H9 (cell line): ENCODE measurements at regions not wholly inside any gene's neighbourhood (a gene's known extent, or its start where the extent isn't known, plus 50 kb on each side); places are given as distances from the start of the nearest gene placed in this dataset.

ENCODE experiments used
- DNase-seq: peaks from one replicate; pipeline ENCODE4 v3.0.0-alpha.2; 2017
- H2AFZ ChIP-seq: one replicate; pipeline ENCODE4 v1.6.1; 2013; ENCODE audit warnings: mild to moderate bottlenecking, low read length, control low read depth, moderate library complexity
- H2AK5ac ChIP-seq: 2 replicates; pipeline ENCODE4 v1.6.1; 2013; ENCODE audit warnings: low read length, control low read depth, mixed read lengths; ENCODE audit not compliant: insufficient read length
- H2BK120ac ChIP-seq: one replicate; pipeline ENCODE4 v1.6.1; 2013; ENCODE audit warnings: low read depth, mild to moderate bottlenecking, low read length, control low read depth, inconsistent platforms; ENCODE audit not compliant: poor library complexity, severe bottlenecking
- H2BK12ac ChIP-seq: 2 replicates; pipeline ENCODE4 v1.6.1; 2013; ENCODE audit warnings: low read length, control low read depth, mixed read lengths, low read depth; ENCODE audit not compliant: insufficient read length
- H2BK15ac ChIP-seq: 2 replicates; pipeline ENCODE4 v1.6.1; 2013; ENCODE audit warnings: low read depth, low read length, control low read depth
- H2BK20ac ChIP-seq: one replicate; pipeline ENCODE4 v1.6.1; 2013; ENCODE audit warnings: low read depth, mild to moderate bottlenecking, low read length, control low read depth, inconsistent platforms; ENCODE audit not compliant: poor library complexity, severe bottlenecking
- H2BK5ac ChIP-seq: 2 replicates; pipeline ENCODE4 v1.6.1; 2013; ENCODE audit warnings: low read length, control low read depth, mixed read lengths; ENCODE audit not compliant: insufficient read length
- H3K14ac ChIP-seq: 2 replicates; pipeline ENCODE4 v1.6.1; 2013; ENCODE audit warnings: low read length, control low read depth; ENCODE audit not compliant: insufficient read depth
- H3K18ac ChIP-seq: 2 replicates; pipeline ENCODE4 v1.6.1; 2013; ENCODE audit warnings: low read depth, mild to moderate bottlenecking, mixed read lengths, low read length, control low read depth; ENCODE audit not compliant: insufficient read length
- H3K23ac ChIP-seq: 2 replicates; pipeline ENCODE4 v1.6.1; 2013; ENCODE audit warnings: low read length, control low read depth, mixed read lengths, low read depth; ENCODE audit not compliant: insufficient read length
- H3K23me2 ChIP-seq: 2 replicates; pipeline ENCODE4 v1.6.1; 2013; ENCODE audit warnings: low read depth, mild to moderate bottlenecking, mixed read lengths, low read length, control low read depth; ENCODE audit not compliant: insufficient read length, poor library complexity, severe bottlenecking
- H3K27ac ChIP-seq: 2 replicates; pipeline ENCODE4 v1.5.1; 2013; ENCODE audit warnings: low read length, control low read depth, mixed read lengths, low read depth; ENCODE audit not compliant: insufficient read length
- H3K27me3 ChIP-seq: 2 replicates; pipeline ENCODE4 v1.6.1; 2013; ENCODE audit warnings: low read length, control low read depth, inconsistent platforms; ENCODE audit not compliant: insufficient read depth
- H3K4ac ChIP-seq: 2 replicates; pipeline ENCODE4 v1.6.1; 2013; ENCODE audit warnings: low read depth, mild to moderate bottlenecking, control low read depth, inconsistent platforms, low read length, moderate library complexity
- H3K4me1 ChIP-seq: 2 replicates; pipeline ENCODE4 v1.6.1; 2013; ENCODE audit warnings: low read length, control low read depth, inconsistent platforms; ENCODE audit not compliant: insufficient read depth
- H3K4me2 ChIP-seq: 2 replicates; pipeline ENCODE4 v1.6.1; 2013; ENCODE audit warnings: low read length, control low read depth, mixed read lengths; ENCODE audit not compliant: insufficient read length, insufficient read depth
- H3K56ac ChIP-seq: 2 replicates; pipeline ENCODE4 v1.6.1; 2013; ENCODE audit warnings: low read depth, mild to moderate bottlenecking, mixed read lengths, low read length, control low read depth; ENCODE audit not compliant: insufficient read length
- H3K79me1 ChIP-seq: 2 replicates; pipeline ENCODE4 v1.6.1; 2013; ENCODE audit warnings: low read depth, mild to moderate bottlenecking, moderate library complexity, low read length, control low read depth, inconsistent platforms; ENCODE audit not compliant: insufficient read depth, poor library complexity, severe bottlenecking
- H3K79me2 ChIP-seq: 2 replicates; pipeline ENCODE4 v1.6.1; 2013; ENCODE audit warnings: low read length, control low read depth, inconsistent platforms; ENCODE audit not compliant: insufficient read depth
- H3K9ac ChIP-seq: 2 replicates; pipeline ENCODE4 v1.6.1; 2013; ENCODE audit warnings: low read length, control low read depth, mixed read lengths; ENCODE audit not compliant: insufficient read length; ENCODE audit errors: extremely low read depth
- H3K9me3 ChIP-seq: one replicate; pipeline ENCODE4 v1.6.1; 2013; ENCODE audit warnings: low read depth, low read length, inconsistent platforms; ENCODE audit not compliant: control insufficient read depth
- H3T11ph ChIP-seq: one replicate; pipeline ENCODE4 v1.6.1; 2013; ENCODE audit warnings: mild to moderate bottlenecking, low read length, control low read depth, inconsistent platforms
- H4K20me1 ChIP-seq: one replicate; pipeline ENCODE4 v1.6.1; 2013; ENCODE audit not compliant: control insufficient read depth, insufficient read length, insufficient read depth
- H4K5ac ChIP-seq: 2 replicates; pipeline ENCODE4 v1.6.1; 2013; ENCODE audit warnings: low read depth, mild to moderate bottlenecking, mixed read lengths, low read length, control low read depth; ENCODE audit not compliant: insufficient read length
- H4K8ac ChIP-seq: replicated peaks from 2 replicates; pipeline ENCODE4 v1.6.1; 2013; ENCODE audit warnings: low read length, control low read depth, mixed read lengths, low read depth; ENCODE audit not compliant: insufficient read length
- H4K91ac ChIP-seq: 2 replicates; pipeline ENCODE4 v1.6.1; 2013; ENCODE audit warnings: low read depth, mild to moderate bottlenecking, moderate library complexity, mixed read lengths, low read length, control low read depth; ENCODE audit not compliant: insufficient read length
- H3K27ac Mint-ChIP-seq, 3 experiments: 2 replicates in 2 of 3; 3 replicates in 1 of 3; pipeline ENCODE4 v1.8.0; 2020 to 2021; ENCODE audit warnings: mixed read lengths in 3 of 3, mild to moderate bottlenecking in 1 of 3, moderate library complexity in 1 of 3
- H3K27me3 Mint-ChIP-seq: 2 replicates; pipeline ENCODE4 v1.8.0; 2021; ENCODE audit warnings: low read depth, mild to moderate bottlenecking, moderate library complexity, mixed read lengths
- H3K36me3 Mint-ChIP-seq, 3 experiments: 2 replicates in 2 of 3; 3 replicates in 1 of 3; pipeline ENCODE4 v1.8.0; 2020 to 2021; ENCODE audit warnings: low read depth in 3 of 3, mixed read lengths in 3 of 3; ENCODE audit not compliant: insufficient read depth in 1 of 3
- H3K4me1 Mint-ChIP-seq, 2 experiments: 2 replicates each; pipeline ENCODE4 v1.8.0; 2020; ENCODE audit warnings: mixed read lengths in 2 of 2
- H3K4me3 Mint-ChIP-seq, 2 experiments: 2 replicates in 1 of 2; 3 replicates in 1 of 2; pipeline ENCODE4 v1.8.0; 2020 to 2021; ENCODE audit warnings: mild to moderate bottlenecking in 2 of 2, mixed read lengths in 2 of 2, moderate library complexity in 1 of 2
- H3K9me3 Mint-ChIP-seq, 2 experiments: 2 replicates in 1 of 2; 3 replicates in 1 of 2; pipeline ENCODE4 v1.8.0; 2020; ENCODE audit warnings: mild to moderate bottlenecking in 2 of 2, mixed read lengths in 2 of 2, moderate library complexity in 1 of 2
- WGBS: extraction: QIAGEN DNeasy Blood & Tissue Kit; methylation state at CpG from one replicate; pipeline ENCODE4 v1.1.7; 2013; ENCODE audit warnings: missing lambda C conversion rate, low lambda C conversion rate, mixed read lengths; ENCODE audit not compliant: insufficient read length; ENCODE audit errors: extremely low coverage; 5-methylcytosine and 5-hydroxymethylcytosine counted together
- TF ChIP-seq, protein P1 (sequence below): fragments of 200-600 bp; sonication (generic); conservative IDR thresholded peaks from 3 replicates; pipeline ENCODE4 v1.8.0; 2021; ENCODE audit warnings: antibody characterized with exemption, mild to moderate bottlenecking

DNA sequence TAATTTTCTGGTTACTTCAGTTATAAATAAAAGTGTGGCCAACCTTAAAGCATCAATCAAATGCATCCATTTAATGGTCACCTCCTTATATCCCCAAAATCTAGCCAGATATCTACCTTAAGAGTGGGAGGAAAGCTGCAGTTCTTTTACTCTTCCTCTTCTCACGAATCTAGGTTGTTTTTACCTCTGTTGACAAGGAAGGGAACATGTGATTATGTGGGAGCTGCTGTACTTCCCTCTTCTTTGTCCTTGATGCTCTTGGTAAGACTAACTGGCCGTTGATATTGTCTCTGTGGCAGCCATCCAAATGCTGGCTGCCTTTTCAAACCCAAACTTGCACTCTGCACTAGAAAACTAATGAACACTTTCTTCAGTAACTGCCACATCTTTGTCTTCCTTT is 275.3 kb upstream of the CADM2 start:
- Histone ChIP-seq H3K4ac (no peak overlapping the region), H2BK20ac (no peak overlapping the region), H3K18ac (no peak overlapping the region), H4K5ac (no peak overlapping the region), H2BK5ac (no peak overlapping the region), H3K79me1 (no peaks in the 10 kb centered on the region), H3K9ac (no peak overlapping the region), H2BK120ac (no peak overlapping the region), H2BK12ac (no peak overlapping the region), H3K56ac (no peak overlapping the region), H3K27me3 (no peaks in the 10 kb centered on the region), H2BK15ac (no peak overlapping the region), H3K23me2 (no peaks in the 10 kb centered on the region), H3K9me3 (no peaks in the 10 kb centered on the region), H3K4me2 (no peak overlapping the region), H4K91ac (no peak overlapping the region), H3K79me2 (no peaks in the 10 kb centered on the region), H3K27ac (no peak overlapping the region), H3K23ac (no peak overlapping the region), H3T11ph (no peak overlapping the region), H3K14ac (no peak overlapping the region), H2AFZ (no peak overlapping the region), H2AK5ac (no peak overlapping the region), H4K20me1 (no peaks in the 10 kb centered on the region), H3K4me1 (no peaks in the 10 kb centered on the region), H4K8ac (no peak overlapping the region)
- Mint-ChIP-seq H3K4me3 (no peak overlapping the region), H3K36me3 (no peaks in the 10 kb centered on the region), H3K4me1 (no peaks in the 10 kb centered on the region), H3K27ac (no peak overlapping the region), H3K9me3 (peaks cover 0 to 2% of the 10 kb centered on the region in 2 experiments; a peak in 2 of 5 replicates), H3K27me3 (no peaks in the 10 kb centered on the region)
- TF ChIP-seq, protein P1, sequence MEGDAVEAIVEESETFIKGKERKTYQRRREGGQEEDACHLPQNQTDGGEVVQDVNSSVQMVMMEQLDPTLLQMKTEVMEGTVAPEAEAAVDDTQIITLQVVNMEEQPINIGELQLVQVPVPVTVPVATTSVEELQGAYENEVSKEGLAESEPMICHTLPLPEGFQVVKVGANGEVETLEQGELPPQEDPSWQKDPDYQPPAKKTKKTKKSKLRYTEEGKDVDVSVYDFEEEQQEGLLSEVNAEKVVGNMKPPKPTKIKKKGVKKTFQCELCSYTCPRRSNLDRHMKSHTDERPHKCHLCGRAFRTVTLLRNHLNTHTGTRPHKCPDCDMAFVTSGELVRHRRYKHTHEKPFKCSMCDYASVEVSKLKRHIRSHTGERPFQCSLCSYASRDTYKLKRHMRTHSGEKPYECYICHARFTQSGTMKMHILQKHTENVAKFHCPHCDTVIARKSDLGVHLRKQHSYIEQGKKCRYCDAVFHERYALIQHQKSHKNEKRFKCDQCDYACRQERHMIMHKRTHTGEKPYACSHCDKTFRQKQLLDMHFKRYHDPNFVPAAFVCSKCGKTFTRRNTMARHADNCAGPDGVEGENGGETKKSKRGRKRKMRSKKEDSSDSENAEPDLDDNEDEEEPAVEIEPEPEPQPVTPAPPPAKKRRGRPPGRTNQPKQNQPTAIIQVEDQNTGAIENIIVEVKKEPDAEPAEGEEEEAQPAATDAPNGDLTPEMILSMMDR: no peak
- WGBS: no CpG with 5 or more reads among the region's 2 CpGs
- DNase-seq: no peak
